ENCODE measurements at regions not wholly inside any gene's neighbourhood (a gene's known extent, or its start where the extent isn't known, plus 50 kb on each side); places are given as distances from the start of the nearest gene placed in this dataset.

GRCh38 chr20:2223558-2224367, 72.0 kb upstream of the TGM3 start:
- TF ChIP-seq ZNF280B (CRISPR knock-in tag; IDR thresholded peaks at IDR 0.05; ENCODE audit: borderline replicate concordance) (no peak), GABPA (IDR thresholded peaks at IDR 0.05; ENCODE audit: low read depth, low read length) (no peak), GABPA (CRISPR knock-in tag; IDR thresholded peaks at IDR 0.05; ENCODE audit: low read depth) (no peak), USF2 (IDR thresholded peaks at IDR 0.05; ENCODE audit: low read depth, low read length) (no peak), USF2 (CRISPR knock-in tag; IDR thresholded peaks at IDR 0.05; ENCODE audit: borderline replicate concordance) (no peak), SYNCRIP (IDR thresholded peaks at IDR 0.05; ENCODE audit: insufficient read depth, low read depth, low read length) (no peak), MTA3 (CRISPR knock-in tag; IDR thresholded peaks at IDR 0.05) (no peak)
- TF ChIP-seq, protein P1, sequence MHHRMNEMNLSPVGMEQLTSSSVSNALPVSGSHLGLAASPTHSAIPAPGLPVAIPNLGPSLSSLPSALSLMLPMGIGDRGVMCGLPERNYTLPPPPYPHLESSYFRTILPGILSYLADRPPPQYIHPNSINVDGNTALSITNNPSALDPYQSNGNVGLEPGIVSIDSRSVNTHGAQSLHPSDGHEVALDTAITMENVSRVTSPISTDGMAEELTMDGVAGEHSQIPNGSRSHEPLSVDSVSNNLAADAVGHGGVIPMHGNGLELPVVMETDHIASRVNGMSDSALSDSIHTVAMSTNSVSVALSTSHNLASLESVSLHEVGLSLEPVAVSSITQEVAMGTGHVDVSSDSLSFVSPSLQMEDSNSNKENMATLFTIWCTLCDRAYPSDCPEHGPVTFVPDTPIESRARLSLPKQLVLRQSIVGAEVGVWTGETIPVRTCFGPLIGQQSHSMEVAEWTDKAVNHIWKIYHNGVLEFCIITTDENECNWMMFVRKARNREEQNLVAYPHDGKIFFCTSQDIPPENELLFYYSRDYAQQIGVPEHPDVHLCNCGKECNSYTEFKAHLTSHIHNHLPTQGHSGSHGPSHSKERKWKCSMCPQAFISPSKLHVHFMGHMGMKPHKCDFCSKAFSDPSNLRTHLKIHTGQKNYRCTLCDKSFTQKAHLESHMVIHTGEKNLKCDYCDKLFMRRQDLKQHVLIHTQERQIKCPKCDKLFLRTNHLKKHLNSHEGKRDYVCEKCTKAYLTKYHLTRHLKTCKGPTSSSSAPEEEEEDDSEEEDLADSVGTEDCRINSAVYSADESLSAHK (CRISPR knock-in tag; IDR thresholded peaks at IDR 0.05; ENCODE audit: borderline replicate concordance): no peak
- TF ChIP-seq, protein P2, sequence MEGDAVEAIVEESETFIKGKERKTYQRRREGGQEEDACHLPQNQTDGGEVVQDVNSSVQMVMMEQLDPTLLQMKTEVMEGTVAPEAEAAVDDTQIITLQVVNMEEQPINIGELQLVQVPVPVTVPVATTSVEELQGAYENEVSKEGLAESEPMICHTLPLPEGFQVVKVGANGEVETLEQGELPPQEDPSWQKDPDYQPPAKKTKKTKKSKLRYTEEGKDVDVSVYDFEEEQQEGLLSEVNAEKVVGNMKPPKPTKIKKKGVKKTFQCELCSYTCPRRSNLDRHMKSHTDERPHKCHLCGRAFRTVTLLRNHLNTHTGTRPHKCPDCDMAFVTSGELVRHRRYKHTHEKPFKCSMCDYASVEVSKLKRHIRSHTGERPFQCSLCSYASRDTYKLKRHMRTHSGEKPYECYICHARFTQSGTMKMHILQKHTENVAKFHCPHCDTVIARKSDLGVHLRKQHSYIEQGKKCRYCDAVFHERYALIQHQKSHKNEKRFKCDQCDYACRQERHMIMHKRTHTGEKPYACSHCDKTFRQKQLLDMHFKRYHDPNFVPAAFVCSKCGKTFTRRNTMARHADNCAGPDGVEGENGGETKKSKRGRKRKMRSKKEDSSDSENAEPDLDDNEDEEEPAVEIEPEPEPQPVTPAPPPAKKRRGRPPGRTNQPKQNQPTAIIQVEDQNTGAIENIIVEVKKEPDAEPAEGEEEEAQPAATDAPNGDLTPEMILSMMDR (CRISPR knock-in tag; IDR thresholded peaks at IDR 0.05): no peak

All from HepG2 (cell line).